IgD-negative memory B cell (primary cell): ENCODE measurements at regions not wholly inside any gene's neighbourhood (a gene's known extent, or its start where the extent isn't known, plus 50 kb on each side); places are given as distances from the start of the nearest gene placed in this dataset.

Experiments used
- H3K27ac Mint-ChIP-seq, 3 donors: one replicate each; pipeline ENCODE4 v1.8.0; 2020 to 2022; ENCODE audit warnings: mild to moderate bottlenecking in 3 of 3, mixed read lengths in 3 of 3, moderate library complexity in 1 of 3
- H3K27me3 Mint-ChIP-seq: one replicate; pipeline ENCODE4 v1.8.0; 2021; ENCODE audit warnings: mixed read lengths
- H3K36me3 Mint-ChIP-seq: one replicate; pipeline ENCODE4 v1.8.0; 2020; ENCODE audit warnings: mild to moderate bottlenecking, mixed read lengths
- H3K4me1 Mint-ChIP-seq, 3 donors: one replicate each; pipeline ENCODE4 v1.8.0; 2020 to 2022; ENCODE audit warnings: mixed read lengths in 3 of 3, mild to moderate bottlenecking in 1 of 3
- H3K4me3 Mint-ChIP-seq, 4 donors: one replicate each; pipeline ENCODE4 v1.8.0; 2020 to 2022; ENCODE audit warnings: mild to moderate bottlenecking in 4 of 4, mixed read lengths in 4 of 4, moderate library complexity in 3 of 4
- H3K9me3 Mint-ChIP-seq, 3 donors: one replicate each; pipeline ENCODE4 v1.8.0; 2020 to 2021; ENCODE audit warnings: mixed read lengths in 3 of 3, mild to moderate bottlenecking in 1 of 3

DNA sequence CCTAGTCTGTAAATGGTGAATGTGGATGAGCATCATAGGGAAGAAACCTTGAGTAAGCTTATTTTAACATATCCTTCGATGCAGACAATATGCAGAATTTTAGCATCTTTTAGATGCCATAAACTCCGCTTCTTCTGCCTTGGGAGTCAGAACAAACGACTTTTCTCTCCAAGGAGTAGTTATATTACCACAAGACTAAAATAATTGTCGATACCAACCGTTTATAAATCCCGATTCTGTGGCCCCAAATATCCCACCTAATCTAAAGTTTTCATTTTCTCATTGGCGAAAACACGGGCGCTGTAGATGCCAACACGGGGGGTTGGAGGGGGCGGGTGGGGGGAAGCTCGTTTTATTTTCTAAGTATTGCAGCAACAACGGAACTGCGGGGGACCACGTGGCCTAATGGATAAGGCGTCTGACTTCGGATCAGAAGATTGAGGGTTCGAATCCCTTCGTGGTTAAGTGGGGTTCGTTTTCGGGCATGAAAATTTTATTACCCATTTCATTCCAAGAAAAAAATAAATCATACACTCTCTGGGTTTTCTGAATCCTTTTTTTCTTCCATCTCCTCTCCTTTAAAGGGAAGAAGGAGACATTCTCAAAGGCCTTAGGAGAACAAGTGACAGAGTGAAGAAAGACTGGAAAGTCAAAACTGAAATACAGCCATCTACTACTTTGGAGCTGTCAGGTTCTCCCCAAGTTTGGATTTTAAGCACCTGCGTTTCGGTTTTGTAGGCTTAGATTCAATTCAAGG, 65.5 kb upstream of the BTN3A2 start:
- H3K27me3 Mint-ChIP-seq, result peaks cover 4% of the 10 kb centered on the region
- peaks cover 0 to 1% (median 0%) of the 10 kb centered on the region in 3 donors for H3K9me3 Mint-ChIP-seq
- peaks cover 3 to 7% (median 5%) of the 10 kb centered on the region in 3 donors for H3K4me1 Mint-ChIP-seq
- H3K4me3 Mint-ChIP-seq, result peak overlapping the region in 1 of 4 donors; percentile 32
- H3K27ac Mint-ChIP-seq, result peak overlapping the region in 2 of 3 donors; percentile 16 to 71
- H3K36me3 Mint-ChIP-seq, result no peaks in the 10 kb centered on the region

DNA sequence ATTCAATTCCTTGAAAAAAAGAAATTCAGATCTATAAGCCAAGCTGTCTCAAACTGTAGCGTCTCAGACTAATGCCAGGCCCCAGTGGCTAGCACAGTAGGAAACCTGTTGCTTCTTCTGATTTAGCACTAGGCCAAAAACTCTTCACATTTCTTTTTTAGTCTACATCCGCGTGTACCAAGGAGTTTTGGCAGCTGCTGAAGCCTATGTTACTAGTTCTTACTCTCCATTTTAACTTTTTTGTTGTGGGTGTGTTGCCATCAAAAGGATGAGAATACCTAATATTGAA, 65.0 kb upstream of the BTN3A2 start:
- peaks cover 4% of the 10 kb centered on the region for H3K27me3 Mint-ChIP-seq
- H3K4me3 Mint-ChIP-seq, result no peak overlapping the region
- peaks cover 0 to 1% (median 0%) of the 10 kb centered on the region in 3 donors for H3K9me3 Mint-ChIP-seq
- H3K36me3 Mint-ChIP-seq, result no peaks in the 10 kb centered on the region
- no peak overlapping the region for H3K27ac Mint-ChIP-seq
- peaks cover 5 to 12% (median 10%) of the 10 kb centered on the region in 3 donors for H3K4me1 Mint-ChIP-seq

DNA sequence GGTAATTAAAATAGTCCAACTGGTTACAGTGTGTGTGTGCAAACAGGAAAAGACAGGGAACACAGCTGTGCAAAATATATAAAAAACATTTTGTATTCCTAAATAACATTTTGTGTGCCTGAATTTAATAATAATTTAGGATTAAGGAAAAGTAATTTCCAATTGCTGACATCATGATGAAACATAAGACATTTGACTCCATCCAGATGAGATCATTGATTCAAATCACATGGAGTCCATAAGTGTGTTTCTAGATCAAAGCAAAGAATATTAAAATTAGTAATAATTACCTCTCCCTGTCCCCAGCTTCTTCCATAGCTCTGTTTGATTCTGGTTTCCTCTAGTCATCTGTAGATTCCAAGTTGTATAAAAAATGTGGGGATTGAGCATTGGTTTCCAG, 64.6 kb upstream of the BTN3A2 start:
- Mint-ChIP-seq H3K9me3 (peaks cover 0 to 1% (median 0%) of the 10 kb centered on the region in 3 donors), H3K27ac (no peak overlapping the region), H3K4me1 (peaks cover 6 to 14% (median 13%) of the 10 kb centered on the region in 3 donors)

DNA sequence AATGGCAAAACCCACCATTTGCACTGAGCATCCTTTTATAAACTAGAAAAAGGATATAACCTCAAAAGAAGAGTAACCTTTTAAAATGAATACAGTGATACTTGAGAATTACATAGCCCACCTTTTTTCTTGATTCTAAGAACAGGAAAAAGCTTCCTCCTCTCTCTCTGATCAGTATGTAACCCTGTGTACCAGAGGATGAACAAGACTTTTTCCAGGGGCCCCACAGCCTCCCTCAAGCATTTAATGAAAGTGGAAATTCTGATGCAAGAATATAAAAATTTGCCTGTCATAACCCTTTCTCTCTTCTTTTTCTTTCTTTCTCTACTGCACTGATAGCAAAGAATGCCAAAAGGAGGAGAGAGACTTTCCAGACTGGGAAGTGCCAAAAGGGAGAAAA, 64.2 kb upstream of the BTN3A2 start:
- Mint-ChIP-seq H3K4me3 (no peak overlapping the region), H3K4me1 (peaks cover 7 to 14% (median 13%) of the 10 kb centered on the region in 3 donors), H3K27me3 (peaks cover 1% of the 10 kb centered on the region), H3K9me3 (peaks cover 0 to 1% (median 0%) of the 10 kb centered on the region in 3 donors), H3K36me3 (no peaks in the 10 kb centered on the region), H3K27ac (no peak overlapping the region)

More for the DNA sequence above, 64.6 kb upstream of the BTN3A2 start:
- Mint-ChIP-seq H3K4me3 (no peak overlapping the region), H3K27me3 (peaks cover 4% of the 10 kb centered on the region), H3K36me3 (no peaks in the 10 kb centered on the region)

DNA sequence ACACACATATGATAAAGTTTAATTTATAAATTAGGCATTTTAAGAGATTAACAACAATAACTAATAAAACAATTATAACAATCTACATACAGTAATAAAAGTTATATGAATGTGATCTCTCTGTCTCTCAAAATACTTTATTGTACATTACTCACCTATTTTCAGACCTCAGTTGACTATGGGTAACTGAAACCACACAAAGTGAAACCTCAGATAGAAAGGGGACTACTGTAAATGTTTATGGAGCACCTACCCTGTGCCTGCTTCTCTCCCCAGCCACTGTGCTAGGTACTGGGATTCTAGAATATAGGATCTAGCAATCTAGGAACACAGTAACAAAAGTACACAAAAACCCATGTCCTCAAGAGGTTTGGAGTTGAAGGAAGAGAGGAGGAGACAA, 63.4 kb upstream of the BTN3A2 start:
- H3K27me3 Mint-ChIP-seq, result no peaks in the 10 kb centered on the region
- no peak overlapping the region for H3K27ac Mint-ChIP-seq

DNA sequence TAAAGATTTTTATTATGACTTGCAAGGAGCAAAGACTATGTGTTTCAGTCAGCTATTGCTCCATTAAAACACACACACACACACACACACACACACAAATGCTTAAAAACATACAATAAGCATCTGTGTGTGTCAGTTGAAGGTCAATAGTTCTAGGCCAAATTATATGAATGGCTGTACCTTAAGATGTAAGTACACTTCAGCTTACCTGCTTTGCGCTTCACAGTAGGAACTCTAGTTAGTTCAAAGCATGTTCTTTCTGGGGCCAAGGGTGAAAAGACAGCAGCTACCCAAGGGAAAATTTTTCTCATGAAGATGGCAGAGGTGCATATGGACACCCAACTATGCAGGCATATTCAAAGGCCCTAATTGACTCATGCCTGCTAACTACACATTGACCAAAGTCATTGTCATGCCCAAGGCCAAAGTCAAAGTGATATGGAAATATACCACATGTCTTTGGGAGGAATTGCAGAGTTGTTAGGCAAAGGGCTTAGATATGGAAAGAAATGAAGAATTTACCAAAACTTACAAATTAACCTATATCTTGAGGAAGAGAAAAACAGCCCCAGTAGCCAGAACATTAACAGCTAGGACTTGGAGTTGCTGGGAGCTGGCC, 61.9 kb upstream of the BTN3A2 start:
- Mint-ChIP-seq H3K4me3 (peak overlapping the region in 1 of 4 donors; percentile 74), H3K36me3 (no peaks in the 10 kb centered on the region), H3K9me3 (peaks cover 0 to 1% (median 0%) of the 10 kb centered on the region in 3 donors), H3K27me3 (no peaks in the 10 kb centered on the region), H3K4me1 (peaks cover 8 to 14% (median 14%) of the 10 kb centered on the region in 3 donors), H3K27ac (peak overlapping the region in 1 of 3 donors; percentile 29)

More for the DNA sequence above, 63.4 kb upstream of the BTN3A2 start:
- peaks cover 0 to 1% (median 0%) of the 10 kb centered on the region in 3 donors for H3K9me3 Mint-ChIP-seq
- no peak overlapping the region for H3K4me3 Mint-ChIP-seq
- no peaks in the 10 kb centered on the region for H3K36me3 Mint-ChIP-seq
- H3K4me1 Mint-ChIP-seq, result peaks cover 8 to 14% (median 14%) of the 10 kb centered on the region in 3 donors

DNA sequence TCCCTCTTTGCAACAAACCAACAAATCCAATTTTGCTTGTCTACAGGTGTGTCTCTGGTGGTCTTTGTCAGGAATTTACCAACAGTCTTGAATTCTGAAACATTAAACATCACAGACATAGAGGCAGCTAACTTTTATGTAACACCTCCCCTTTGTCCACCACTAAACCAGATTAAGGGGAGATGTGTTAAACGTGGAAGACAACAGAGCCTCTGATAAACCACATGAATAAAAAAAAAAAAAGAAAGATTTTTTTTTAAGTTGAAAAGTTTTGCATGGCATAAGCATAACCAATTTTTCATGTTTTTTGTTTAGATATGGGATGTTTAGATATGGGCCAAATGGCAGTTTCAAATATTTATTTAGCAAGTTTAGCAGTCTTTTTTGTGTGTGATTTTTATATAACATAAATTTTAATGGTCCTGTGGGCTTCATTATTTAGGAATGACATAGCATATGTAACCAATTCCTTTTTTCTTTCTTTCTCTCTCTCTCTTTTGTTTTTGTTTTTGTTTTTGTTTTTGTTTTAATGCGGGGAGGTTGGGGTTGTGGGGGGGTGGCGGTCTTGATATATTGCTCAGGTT, 60.7 kb upstream of the BTN3A2 start:
- Mint-ChIP-seq H3K36me3 (no peaks in the 10 kb centered on the region), H3K4me3 (peak overlapping the region; percentile 91 to 100 (median 96)), H3K27ac (peak overlapping the region; percentile 91 to 99 (median 95)), H3K9me3 (peaks cover 0 to 1% (median 0%) of the 10 kb centered on the region in 3 donors), H3K4me1 (peaks cover 8 to 14% (median 14%) of the 10 kb centered on the region in 3 donors), H3K27me3 (no peaks in the 10 kb centered on the region)

DNA sequence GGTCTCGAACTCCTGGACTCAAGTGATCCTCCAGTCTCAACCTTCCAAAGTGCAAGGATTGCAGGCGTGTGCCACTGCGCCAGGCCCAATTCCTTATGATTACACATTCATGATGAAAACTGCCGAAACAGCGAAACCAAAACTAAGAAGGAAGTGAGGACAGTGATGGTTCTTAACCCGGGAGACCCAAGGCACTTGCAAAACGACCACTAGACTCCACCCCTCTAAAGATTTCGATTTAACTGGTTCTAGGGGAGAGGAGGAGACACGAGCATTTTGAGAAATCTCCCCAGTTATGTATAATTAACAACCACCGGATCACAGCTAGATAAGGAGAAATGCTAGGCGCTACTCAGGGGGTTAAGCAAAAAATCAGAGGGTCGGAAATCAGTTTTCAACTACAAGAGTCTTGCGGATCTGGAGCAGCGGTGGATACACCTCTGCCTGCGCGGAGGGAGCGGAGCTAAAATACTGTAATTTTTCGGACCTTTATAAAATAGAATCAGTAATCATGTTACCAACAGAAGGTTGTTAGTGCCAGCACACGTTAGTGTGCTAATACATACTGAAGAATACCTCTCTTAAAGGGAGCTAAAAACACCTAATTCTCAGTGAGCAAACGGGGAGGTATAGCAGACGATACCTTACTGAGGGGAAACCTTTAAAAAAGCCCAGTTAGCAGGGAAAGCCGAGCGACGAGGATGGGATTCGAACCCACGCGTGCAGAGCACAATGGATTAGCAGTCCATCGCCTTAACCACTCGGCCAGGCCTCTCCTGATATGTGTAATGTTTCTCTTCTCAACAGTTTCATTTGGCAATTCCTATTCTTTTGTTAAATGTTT, 60.0 kb upstream of the BTN3A2 start:
- Mint-ChIP-seq H3K27me3 (no peaks in the 10 kb centered on the region), H3K9me3 (peaks cover 0 to 1% (median 0%) of the 10 kb centered on the region in 3 donors), H3K4me3 (peak overlapping the region; percentile 91 to 100 (median 96)), H3K27ac (peak overlapping the region; percentile 91 to 99 (median 95)), H3K4me1 (peaks cover 12 to 17% (median 14%) of the 10 kb centered on the region in 3 donors), H3K36me3 (no peaks in the 10 kb centered on the region)

DNA sequence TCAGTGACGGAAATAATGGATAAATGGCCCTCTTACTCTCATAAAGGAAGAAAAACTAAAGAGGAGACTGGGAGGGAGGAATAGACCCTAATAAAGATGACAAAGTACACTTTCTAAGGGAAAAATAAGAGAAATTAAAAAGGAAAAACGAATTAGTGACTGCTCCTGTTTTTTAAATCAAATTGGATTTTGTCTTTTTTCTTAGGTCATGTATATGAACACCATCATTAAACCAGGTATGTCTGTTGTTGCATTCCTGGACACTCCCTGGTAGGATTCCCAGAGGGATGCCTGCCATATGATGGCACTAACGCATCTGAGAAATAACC, 59.4 kb upstream of the BTN3A2 start:
- H3K27me3 Mint-ChIP-seq, result no peaks in the 10 kb centered on the region
- H3K27ac Mint-ChIP-seq, result peak overlapping the region; percentile 91 to 99 (median 95)
- H3K36me3 Mint-ChIP-seq, result no peaks in the 10 kb centered on the region
- H3K4me1 Mint-ChIP-seq, result peaks cover 12 to 20% (median 19%) of the 10 kb centered on the region in 3 donors
- peaks cover 0 to 1% (median 0%) of the 10 kb centered on the region in 3 donors for H3K9me3 Mint-ChIP-seq
- peak overlapping the region; percentile 91 to 100 (median 96) for H3K4me3 Mint-ChIP-seq

DNA sequence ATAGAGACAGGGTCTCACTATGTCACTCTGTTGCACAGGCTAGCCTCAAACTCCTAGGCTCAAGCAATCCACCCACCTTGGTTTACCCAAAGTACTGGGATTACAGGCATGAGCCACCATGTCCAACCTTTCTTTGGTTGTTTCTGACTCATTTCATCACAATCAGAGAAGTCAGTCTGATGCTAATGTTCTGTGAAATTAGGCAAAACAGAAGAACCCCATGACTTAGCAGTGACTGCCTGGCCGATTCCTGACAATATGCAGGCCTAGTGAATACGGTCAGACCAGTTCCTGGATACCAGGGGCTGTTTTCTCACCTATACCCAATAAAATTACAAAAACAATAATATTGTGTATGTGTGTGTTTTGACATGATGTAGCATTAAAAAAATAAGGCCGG, 58.8 kb upstream of the BTN3A2 start:
- H3K36me3 Mint-ChIP-seq, result peaks cover under 1% of the 10 kb centered on the region
- peaks cover 13 to 24% (median 23%) of the 10 kb centered on the region in 3 donors for H3K4me1 Mint-ChIP-seq
- H3K4me3 Mint-ChIP-seq, result no peak overlapping the region
- H3K27ac Mint-ChIP-seq, result peak overlapping the region in 1 of 3 donors; percentile 54
- peaks cover 0 to 1% (median 0%) of the 10 kb centered on the region in 3 donors for H3K9me3 Mint-ChIP-seq
- H3K27me3 Mint-ChIP-seq, result no peaks in the 10 kb centered on the region

DNA sequence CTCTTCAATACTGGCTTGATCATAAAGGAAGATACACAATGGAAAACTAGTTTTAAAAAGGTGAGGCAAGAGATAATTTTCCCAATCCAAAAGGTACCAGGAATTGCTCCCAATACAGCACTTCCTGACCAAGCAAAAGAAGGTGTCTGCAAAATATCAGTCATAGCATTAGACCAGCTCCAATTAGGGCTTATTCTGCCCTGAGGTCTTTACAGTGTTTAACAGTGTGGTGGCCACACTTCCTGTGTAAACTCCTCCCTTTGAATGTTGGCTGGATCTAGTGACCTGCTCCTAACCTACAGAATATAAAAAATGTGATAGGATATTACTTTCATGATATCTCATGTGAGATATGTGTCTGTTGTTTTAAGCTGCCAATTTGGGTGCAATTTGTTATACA, 57.1 kb upstream of the BTN3A2 start:
- Mint-ChIP-seq H3K27ac (peak overlapping the region in 1 of 3 donors; percentile 9), H3K4me3 (no peak overlapping the region), H3K4me1 (peaks cover 26 to 40% (median 35%) of the 10 kb centered on the region in 3 donors), H3K9me3 (peaks cover 0 to 1% (median 0%) of the 10 kb centered on the region in 3 donors), H3K36me3 (peaks cover 2% of the 10 kb centered on the region), H3K27me3 (no peaks in the 10 kb centered on the region)

DNA sequence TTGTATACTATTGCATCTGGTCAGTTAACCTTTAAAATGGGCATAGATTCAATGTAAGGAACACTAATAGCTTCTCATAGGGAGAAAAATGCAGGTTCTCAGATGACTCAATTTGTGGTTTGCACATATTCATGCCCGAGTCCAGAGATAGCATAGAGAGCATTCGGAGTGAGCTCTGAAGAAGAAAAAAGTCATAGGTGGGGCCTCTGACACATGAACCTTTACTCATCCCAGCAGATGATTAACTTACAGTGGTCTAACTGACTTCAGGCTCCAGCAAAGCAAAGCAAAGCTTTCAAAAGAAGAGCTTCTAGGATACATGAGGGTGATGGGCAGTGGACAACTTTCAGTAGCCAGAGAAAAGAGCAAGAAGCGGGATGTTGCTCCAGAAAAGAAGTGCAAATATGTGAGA, 55.3 kb upstream of the BTN3A2 start:
- peaks cover 32 to 46% (median 37%) of the 10 kb centered on the region in 3 donors for H3K4me1 Mint-ChIP-seq
- H3K27me3 Mint-ChIP-seq, result no peaks in the 10 kb centered on the region
- H3K36me3 Mint-ChIP-seq, result peaks cover 5% of the 10 kb centered on the region
- H3K27ac Mint-ChIP-seq, result peak overlapping the region in 2 of 3 donors; percentile 60 to 99
- peak overlapping the region in 2 of 4 donors; percentile 27 to 94 for H3K4me3 Mint-ChIP-seq
- H3K9me3 Mint-ChIP-seq, result no peaks in the 10 kb centered on the region

DNA sequence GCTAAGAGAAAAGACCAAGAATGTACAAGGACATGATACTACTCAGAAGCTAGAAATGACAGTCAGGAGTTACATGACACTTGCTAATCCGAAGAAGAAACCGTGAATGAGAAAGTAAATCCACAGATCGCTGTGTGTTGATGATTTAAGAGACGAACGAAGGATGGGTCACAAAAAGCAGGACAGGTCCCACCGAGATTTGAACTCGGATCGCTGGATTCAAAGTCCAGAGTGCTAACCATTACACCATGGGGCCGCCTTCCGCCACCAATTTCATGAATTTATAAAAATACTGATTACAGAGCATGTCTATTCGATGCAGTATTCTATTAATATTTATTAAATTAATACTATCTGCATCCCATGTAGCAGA, 54.0 kb upstream of the BTN3A2 start:
- peak overlapping the region; percentile 6 to 99 (median 99) for H3K27ac Mint-ChIP-seq
- no peaks in the 10 kb centered on the region for H3K9me3 Mint-ChIP-seq
- H3K27me3 Mint-ChIP-seq, result no peaks in the 10 kb centered on the region
- H3K4me3 Mint-ChIP-seq, result peak overlapping the region; percentile 63 to 99 (median 92)
- peaks cover 5% of the 10 kb centered on the region for H3K36me3 Mint-ChIP-seq
- peaks cover 24 to 34% (median 28%) of the 10 kb centered on the region in 3 donors for H3K4me1 Mint-ChIP-seq

DNA sequence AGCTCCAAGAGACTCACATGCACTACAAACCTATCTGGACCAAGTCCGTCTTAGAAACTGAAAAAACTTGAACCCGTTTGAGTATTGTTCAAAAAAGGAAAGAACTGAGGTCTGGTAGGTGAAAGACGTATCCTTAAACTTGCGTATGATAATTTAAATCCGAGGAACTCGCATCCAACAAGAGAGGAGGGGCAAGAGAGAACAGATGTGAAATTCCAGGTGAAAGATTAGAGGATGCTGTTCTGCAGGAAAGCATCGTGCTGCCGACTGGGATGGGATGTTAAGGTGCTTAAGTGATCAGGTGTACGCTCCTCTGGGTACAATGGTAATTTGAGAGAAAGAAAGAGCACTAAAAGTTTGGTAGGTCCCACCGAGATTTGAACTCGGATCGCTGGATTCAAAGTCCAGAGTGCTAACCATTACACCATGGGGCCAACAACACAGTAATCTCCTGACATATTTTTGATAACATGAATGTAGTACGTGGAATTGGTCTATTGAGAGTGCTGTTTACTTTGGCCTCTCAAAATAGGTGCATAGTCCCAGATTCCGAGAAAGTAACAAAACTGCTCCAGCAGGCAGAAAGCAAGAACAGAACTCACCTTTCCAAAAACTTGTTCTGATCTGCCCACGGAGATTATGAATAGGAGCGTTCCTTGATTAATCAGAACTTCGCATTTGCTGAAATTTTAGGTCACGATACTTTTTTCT, 53.5 kb upstream of the BTN3A2 start:
- Mint-ChIP-seq H3K9me3 (no peaks in the 10 kb centered on the region), H3K27ac (peak overlapping the region; percentile 98 to 99 (median 99)), H3K27me3 (peaks cover 2% of the 10 kb centered on the region), H3K4me3 (peak overlapping the region; percentile 90 to 99 (median 94)), H3K36me3 (peaks cover 5% of the 10 kb centered on the region), H3K4me1 (peaks cover 24 to 34% (median 28%) of the 10 kb centered on the region in 3 donors)
